GM21529 (cell line): ENCODE measurements at regions not wholly inside any gene's neighbourhood (a gene's known extent, or its start where the extent isn't known, plus 50 kb on each side); places are given as distances from the start of the nearest gene placed in this dataset.
"Not testable (repeated sequence)": the region's sequence is repeated elsewhere in the genome, so short reads cannot be mapped to it uniquely, and the experiment has no call there.

Experiments
- ATAC-seq: cut with Tn5 transposase; IDR thresholded peaks from one replicate; pipeline ENCODE4 v1.9.1; 2021; ENCODE audit not compliant: unreplicated experiment

DNA sequence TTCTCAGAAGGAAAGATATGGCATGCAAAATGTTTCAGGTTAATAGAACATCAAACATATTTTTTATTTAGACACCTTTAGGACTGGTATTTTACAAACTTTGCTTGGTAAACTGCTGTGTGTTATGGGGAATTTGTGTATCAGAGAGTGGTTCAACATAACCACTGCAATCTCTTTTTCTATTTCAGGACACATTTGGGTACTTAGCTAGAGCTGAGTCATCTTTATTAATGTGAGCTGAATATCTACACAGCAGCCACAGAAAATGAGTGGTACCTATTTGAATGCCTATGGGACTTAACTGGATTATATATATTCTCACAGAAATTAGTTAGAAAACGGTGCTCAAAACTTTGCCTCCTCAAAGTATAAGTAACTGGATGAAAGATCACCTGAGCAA lies 179.8 kb downstream of the SPDYE17 start:
- not testable (repeated sequence) for ATAC-seq

- not testable (repeated sequence) for ATAC-seq
These were observed 180.5 kb downstream of the SPDYE17 start for GRCh38 chr7:76851617-76852016.

- not testable (repeated sequence) for ATAC-seq
These were observed 182.1 kb downstream of the SPDYE17 start for GRCh38 chr7:76849887-76850563.

- not testable (repeated sequence) for ATAC-seq
These were observed 192.3 kb downstream of the SPDYE17 start for GRCh38 chr7:76839879-76840278.

- not testable (repeated sequence) for ATAC-seq
These were observed 192.9 kb downstream of the SPDYE17 start for GRCh38 chr7:76839214-76839613.

GRCh38 chr7:76838357-76838756 lies 193.8 kb downstream of the SPDYE17 start:
- ATAC-seq: not testable (repeated sequence)

GRCh38 chr7:76829233-76829632 lies 202.2 kb upstream of the POMZP3 start:
- not testable (repeated sequence) for ATAC-seq

DNA sequence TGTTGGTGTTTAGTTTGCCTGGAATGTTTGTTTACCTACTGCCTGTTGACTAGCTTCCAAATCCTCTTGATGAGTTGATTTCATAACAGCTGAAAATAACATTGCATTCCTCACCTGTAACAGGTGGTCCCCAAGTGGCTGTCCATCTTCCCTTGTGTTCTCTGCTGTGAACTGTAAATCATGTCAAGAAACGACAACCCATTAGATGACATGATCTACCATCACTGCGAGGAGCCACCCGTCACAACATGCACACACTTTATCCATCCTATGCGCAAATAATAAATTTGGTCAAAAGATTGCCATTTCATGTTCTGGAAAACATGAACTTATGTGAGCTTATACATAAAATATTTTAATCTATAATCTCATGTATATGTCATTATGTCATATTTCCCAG lies 199.1 kb upstream of the POMZP3 start:
- not testable (repeated sequence) for ATAC-seq

GRCh38 chr7:76809856-76810255 lies 182.8 kb upstream of the POMZP3 start:
- ATAC-seq: not testable (repeated sequence)

- ATAC-seq: not testable (repeated sequence)
These were observed 180.6 kb upstream of the POMZP3 start for GRCh38 chr7:76807588-76808100.

- ATAC-seq: not testable (repeated sequence)
These were observed 179.4 kb upstream of the POMZP3 start for GRCh38 chr7:76806460-76806859.

DNA sequence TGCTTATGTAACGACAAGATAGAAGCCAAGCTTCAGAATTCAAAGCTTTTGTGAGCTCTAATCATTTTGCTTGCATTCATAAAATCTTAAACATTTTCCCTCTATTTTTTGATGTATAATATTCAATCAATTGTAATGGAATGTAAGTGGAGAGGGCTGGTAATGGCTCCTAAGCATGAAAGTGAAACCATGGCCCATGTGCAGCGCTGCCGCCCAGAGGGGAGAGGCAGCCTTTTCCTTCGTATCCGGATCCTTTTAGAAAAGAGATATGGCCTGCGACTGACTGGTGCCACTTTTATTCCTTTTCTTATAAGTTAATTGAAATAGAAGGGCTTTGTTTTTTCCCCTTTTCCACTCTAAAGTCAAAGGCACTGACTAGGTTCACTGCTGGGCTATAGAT lies 178.9 kb upstream of the POMZP3 start:
- ATAC-seq: not testable (repeated sequence)

GRCh38 chr7:76805262-76805661 lies 178.2 kb upstream of the POMZP3 start:
- not testable (repeated sequence) for ATAC-seq

- ATAC-seq: not testable (repeated sequence)
These were observed 170.6 kb upstream of the POMZP3 start for GRCh38 chr7:76797639-76798038.

DNA sequence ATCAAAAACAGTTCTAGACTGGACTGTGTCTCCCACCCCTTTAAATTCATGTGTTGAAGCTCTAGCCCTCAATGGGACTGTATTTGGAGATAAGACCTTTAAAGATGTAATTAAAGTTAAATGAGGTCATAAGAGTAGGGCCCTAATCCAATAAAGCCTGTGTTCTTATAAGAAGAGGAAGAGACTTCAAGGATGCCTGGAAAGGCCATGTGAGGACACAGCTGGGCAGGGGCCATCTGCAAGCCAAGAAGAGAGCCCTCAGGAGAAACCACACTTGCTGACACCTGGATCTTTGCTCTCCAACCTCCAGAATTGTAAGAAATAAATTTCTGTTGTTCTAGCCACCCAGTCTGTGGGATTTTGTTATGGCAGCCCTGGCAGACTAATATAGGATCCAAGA lies 153.6 kb upstream of the POMZP3 start:
- not testable (repeated sequence) for ATAC-seq

GRCh38 chr7:76774279-76774678 lies 147.2 kb upstream of the POMZP3 start:
- ATAC-seq: not testable (repeated sequence)

DNA sequence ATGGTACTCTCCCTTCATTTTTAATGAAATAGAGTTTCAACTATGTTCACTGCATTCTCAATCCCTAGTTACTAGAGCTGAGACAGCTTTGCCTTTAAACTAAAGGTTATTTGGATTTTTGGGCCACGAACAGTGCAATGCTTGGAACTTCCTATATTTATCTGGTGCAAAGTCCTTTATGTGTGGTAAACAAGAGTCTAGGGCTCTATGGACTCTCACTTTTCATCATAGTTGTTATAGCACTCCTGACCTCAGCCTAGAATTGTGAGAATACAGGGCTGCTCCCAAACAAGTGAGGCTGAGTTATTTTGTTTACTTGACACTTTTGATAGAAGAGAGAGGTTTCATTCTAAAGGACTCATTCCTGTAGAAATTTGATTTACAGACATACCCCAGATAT lies 144.9 kb upstream of the POMZP3 start:
- not testable (repeated sequence) for ATAC-seq

- not testable (repeated sequence) for ATAC-seq
These were observed 136.9 kb upstream of the POMZP3 start for GRCh38 chr7:76763977-76764376.

DNA sequence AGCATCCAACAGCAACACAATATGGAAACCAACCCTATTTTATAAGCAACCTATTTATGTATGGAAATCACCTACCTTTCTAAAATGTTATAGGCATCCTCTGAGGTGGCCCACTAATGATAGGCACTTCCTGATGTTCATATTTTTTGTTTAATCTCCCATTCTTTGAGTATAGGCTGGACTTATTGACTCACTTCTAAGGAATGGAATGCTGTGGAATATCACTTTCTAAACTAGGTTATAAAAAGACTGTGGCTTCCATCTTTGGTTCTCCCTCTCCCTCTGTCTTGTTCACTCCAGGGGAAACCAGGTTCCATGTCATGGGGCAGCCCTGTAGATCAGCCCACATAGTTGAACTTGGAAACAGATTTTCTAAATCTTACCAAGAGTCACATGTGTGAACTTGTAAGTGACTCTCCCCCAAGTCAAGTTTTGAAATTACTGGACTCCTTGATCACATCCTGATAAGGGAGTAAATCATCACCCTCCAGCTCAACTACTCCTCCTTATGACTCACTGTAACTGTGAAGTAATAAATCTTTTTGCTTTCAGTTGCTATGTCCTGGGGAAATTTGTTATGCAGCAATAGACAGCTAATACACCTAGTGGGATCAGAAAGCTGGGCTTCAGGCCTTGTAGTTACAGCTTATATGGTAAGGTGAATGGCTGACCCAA lies 133.6 kb upstream of the POMZP3 start:
- not testable (repeated sequence) for ATAC-seq

DNA sequence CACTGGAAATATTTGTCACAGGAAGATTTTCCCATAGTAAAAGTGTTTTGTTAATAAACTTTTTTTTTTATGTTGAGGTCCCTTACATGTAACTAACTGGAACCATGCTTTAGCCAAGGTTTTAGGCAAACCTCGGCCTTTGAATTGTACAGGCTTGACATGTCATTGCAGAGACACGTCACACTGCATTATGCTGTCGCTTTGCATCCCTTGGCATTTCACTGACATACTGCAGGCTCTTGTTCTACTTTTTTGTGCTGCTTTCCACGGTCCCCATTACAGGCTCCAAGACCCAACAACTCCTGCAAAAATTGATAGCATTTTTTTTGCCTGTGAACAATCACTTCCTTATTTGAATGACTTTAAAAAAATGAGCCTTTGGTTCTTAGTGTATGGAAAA lies 112.5 kb upstream of the POMZP3 start:
- not testable (repeated sequence) for ATAC-seq

- ATAC-seq: not testable (repeated sequence)
These were observed 109.6 kb upstream of the POMZP3 start for GRCh38 chr7:76736724-76737123.

GRCh38 chr7:76736091-76736490 lies 109.0 kb upstream of the POMZP3 start:
- ATAC-seq: not testable (repeated sequence)
